ENCODE measurements at regions not wholly inside any gene's neighbourhood (a gene's known extent, or its start where the extent isn't known, plus 50 kb on each side); places are given as distances from the start of the nearest gene placed in this dataset.
"Not testable (repeated sequence)": the region's sequence is repeated elsewhere in the genome, so short reads cannot be mapped to it uniquely, and the experiment has no call there.

DNA sequence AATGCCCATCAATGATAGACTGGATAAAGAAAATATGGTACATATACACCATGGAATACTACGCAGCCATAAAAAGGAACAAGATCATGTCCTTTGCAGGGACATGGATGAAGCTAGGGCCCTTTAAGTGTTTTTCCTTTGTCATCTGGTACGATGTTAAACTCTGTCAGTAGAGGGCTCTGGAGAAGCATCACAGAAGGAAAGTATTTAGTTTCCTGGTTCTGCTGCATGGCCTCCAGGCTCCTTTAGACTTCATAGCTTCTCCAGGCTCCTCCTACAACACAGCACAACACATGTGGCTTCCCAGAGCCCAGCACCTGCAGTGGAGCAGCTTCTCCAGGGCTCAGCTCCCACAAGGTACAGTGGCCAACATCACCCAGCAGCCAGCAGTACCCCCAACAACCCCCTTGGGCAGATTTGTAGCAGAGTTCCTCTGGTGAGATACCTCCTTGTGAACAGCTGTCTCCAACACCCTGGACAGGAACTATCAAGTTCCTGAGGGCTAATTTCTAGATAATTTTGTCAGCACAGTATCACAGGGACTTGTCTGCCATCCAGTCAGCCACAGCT lies 63.4 kb downstream of the KCTD12 start:
- Mint-ChIP-seq H3K4me1 (ENCODE audit: low read depth) (no peaks in the 10 kb centered on the region), H3K27ac (no peak overlapping the region), H3K27me3 (ENCODE audit: insufficient read depth) (peaks cover 13% of the 10 kb centered on the region), H3K9me3 (no peaks in the 10 kb centered on the region), H3K4me3 (no peak overlapping the region), H3K36me3 (ENCODE audit: low read depth) (no peaks in the 10 kb centered on the region)
- TF ChIP-seq, protein P1, sequence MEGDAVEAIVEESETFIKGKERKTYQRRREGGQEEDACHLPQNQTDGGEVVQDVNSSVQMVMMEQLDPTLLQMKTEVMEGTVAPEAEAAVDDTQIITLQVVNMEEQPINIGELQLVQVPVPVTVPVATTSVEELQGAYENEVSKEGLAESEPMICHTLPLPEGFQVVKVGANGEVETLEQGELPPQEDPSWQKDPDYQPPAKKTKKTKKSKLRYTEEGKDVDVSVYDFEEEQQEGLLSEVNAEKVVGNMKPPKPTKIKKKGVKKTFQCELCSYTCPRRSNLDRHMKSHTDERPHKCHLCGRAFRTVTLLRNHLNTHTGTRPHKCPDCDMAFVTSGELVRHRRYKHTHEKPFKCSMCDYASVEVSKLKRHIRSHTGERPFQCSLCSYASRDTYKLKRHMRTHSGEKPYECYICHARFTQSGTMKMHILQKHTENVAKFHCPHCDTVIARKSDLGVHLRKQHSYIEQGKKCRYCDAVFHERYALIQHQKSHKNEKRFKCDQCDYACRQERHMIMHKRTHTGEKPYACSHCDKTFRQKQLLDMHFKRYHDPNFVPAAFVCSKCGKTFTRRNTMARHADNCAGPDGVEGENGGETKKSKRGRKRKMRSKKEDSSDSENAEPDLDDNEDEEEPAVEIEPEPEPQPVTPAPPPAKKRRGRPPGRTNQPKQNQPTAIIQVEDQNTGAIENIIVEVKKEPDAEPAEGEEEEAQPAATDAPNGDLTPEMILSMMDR (IDR thresholded peaks at IDR 0.05) = peak; percentile 53; the same call in 1 of the 2 replicates
- peak; percentile 39 for DNase-seq

DNA sequence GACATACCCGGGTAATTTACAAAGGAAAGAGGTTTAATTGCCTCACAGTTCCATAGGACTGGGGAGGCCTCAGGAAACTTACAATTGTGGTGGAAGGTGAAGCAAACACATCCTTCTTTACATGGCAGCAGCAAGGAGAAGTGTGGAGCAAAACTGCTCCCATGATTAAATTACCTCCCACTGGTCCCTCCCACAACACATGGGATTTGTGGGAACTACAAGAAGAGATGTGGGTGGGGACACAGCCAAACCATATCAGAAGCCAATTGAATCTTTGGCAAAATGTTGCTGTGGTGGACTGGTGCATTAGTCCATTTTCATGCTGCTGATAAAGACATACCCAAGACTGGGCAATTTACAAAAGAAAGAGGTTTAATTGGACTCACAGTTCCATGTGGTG lies 65.0 kb downstream of the KCTD12 start:
- not testable (repeated sequence) for DNase-seq; H3K4me3 Mint-ChIP-seq; H3K4me1 Mint-ChIP-seq (ENCODE audit: low read depth); H3K9me3 Mint-ChIP-seq; H3K27ac Mint-ChIP-seq; H3K36me3 Mint-ChIP-seq (ENCODE audit: low read depth)
- peaks cover 14% of the 10 kb centered on the region for H3K27me3 Mint-ChIP-seq (ENCODE audit: insufficient read depth)

DNA sequence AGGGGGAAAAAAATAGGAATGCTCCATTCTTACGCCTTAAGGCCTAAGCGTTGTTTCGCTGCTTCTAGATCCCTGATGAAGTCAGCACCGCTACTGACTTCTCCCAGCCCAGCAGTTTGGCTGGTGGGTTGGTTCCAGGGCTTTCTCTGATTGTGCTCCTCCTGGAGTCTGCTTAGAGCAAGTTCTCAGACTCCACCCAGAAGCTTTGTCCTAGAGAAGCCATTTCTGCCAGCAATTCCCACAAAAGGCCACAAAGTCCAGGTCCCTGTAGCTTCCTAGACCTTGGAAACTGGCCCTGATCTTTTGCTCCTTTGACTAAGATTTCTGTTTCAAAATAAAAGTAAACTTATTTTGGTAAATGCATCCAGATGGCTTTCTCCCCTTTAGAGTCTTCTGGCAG lies 65.4 kb downstream of the KCTD12 start:
- TF ChIP-seq, protein P1 (IDR thresholded peaks at IDR 0.05) = no peak; the same call in 1 of the 2 replicates
- DNase-seq = peak; percentile 19
- no peaks in the 10 kb centered on the region for H3K9me3 Mint-ChIP-seq

DNA sequence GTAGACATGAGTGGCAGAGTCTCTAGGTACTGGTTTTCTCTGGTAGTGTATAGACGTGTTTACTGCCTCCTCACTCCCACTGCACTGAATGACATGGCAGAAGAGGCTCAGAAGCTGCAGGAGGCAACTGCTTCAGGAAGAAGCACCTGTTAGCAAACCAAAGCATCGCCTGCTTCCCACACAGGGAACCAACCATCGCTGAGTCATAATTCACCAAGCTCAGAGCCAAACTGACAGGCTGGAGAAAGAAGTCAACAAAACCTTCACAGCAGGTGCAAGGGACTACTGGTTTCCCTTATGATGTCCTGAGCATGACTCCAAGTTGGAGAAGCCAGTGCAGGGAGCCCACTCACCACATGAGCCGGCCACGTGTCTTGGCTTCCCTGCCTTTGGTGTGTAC lies 69.8 kb downstream of the KCTD12 start:
- peaks cover 12% of the 10 kb centered on the region for H3K27me3 Mint-ChIP-seq (ENCODE audit: insufficient read depth)

More for the DNA sequence above, 65.4 kb downstream of the KCTD12 start:
- H3K27ac Mint-ChIP-seq = no peak overlapping the region
- H3K4me1 Mint-ChIP-seq (ENCODE audit: low read depth) = no peaks in the 10 kb centered on the region
- H3K27me3 Mint-ChIP-seq (ENCODE audit: insufficient read depth) = peaks cover 14% of the 10 kb centered on the region
- H3K36me3 Mint-ChIP-seq (ENCODE audit: low read depth) = no peaks in the 10 kb centered on the region
- H3K4me3 Mint-ChIP-seq = no peak overlapping the region

DNA sequence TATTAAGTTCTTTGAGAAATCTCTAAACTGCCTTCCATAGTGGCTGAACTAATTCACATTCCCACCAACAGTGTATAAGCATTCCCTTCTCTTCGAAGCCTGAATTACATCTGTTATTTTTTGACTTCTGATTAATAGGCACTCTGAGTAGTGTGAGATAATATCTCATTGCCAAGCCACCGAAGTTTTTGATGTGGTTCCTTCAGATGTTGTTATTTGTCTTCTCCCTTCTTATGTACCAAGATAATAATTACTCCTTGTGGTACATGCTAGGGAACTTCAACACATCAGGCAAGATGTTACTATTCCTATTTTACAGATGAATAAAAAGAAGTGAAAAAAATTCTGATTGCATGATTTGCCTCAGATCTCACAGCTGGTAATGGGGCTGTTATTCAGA lies 70.9 kb downstream of the KCTD12 start:
- TF ChIP-seq, protein P1 (IDR thresholded peaks at IDR 0.05) = no peak
- Mint-ChIP-seq H3K4me1 (ENCODE audit: low read depth) (no peaks in the 10 kb centered on the region), H3K27ac (no peak overlapping the region), H3K36me3 (ENCODE audit: low read depth) (no peaks in the 10 kb centered on the region), H3K27me3 (ENCODE audit: insufficient read depth) (peaks cover 11% of the 10 kb centered on the region), H3K4me3 (no peak overlapping the region), H3K9me3 (no peaks in the 10 kb centered on the region)
- DNase-seq = no peak

More for the DNA sequence above, 69.8 kb downstream of the KCTD12 start:
- Mint-ChIP-seq H3K36me3 (ENCODE audit: low read depth) (no peaks in the 10 kb centered on the region), H3K4me1 (ENCODE audit: low read depth) (no peaks in the 10 kb centered on the region), H3K27ac (no peak overlapping the region), H3K4me3 (no peak overlapping the region), H3K9me3 (no peaks in the 10 kb centered on the region)
- TF ChIP-seq, protein P1 (IDR thresholded peaks at IDR 0.05) = no peak
- DNase-seq = no peak

DNA sequence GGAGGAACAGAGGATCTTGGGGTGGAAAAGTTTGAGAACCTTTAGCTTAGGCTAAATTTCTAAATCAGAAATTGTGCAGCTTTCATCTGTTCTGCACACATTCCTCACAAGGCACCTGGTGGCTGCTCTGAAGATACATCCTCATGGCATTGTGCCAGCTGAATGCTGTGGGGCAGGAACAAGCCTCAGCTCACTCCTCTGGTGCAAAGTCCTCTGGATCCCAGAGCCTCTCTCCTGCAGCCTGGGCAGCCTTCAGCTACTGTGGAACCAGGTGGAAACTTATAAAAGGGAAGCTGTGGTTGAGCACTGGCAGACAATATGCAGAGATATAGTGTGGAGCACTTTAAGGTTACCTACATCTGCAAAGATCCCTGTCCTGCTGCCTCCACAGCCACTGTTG lies 72.3 kb downstream of the KCTD12 start:
- peaks cover 11% of the 10 kb centered on the region for H3K27me3 Mint-ChIP-seq (ENCODE audit: insufficient read depth)
- H3K4me1 Mint-ChIP-seq (ENCODE audit: low read depth) = no peaks in the 10 kb centered on the region
- no peaks in the 10 kb centered on the region for H3K9me3 Mint-ChIP-seq
- H3K27ac Mint-ChIP-seq = no peak overlapping the region
- TF ChIP-seq, protein P1 (IDR thresholded peaks at IDR 0.05) = no peak
- no peak for DNase-seq
- H3K4me3 Mint-ChIP-seq = no peak overlapping the region
- no peaks in the 10 kb centered on the region for H3K36me3 Mint-ChIP-seq (ENCODE audit: low read depth)
